SHP77 treated with DMSO at 0.1 percent for 48 hours (cell line): ENCODE measurements at regions not wholly inside any gene's neighbourhood (a gene's known extent, or its start where the extent isn't known, plus 50 kb on each side); places are given as distances from the start of the nearest gene placed in this dataset.
"Not testable (repeated sequence)": the region's sequence is repeated elsewhere in the genome, so short reads cannot be mapped to it uniquely, and the experiment has no call there.

ENCODE experiments used
- DNase-seq: peaks from one replicate; lab custom pipeline; 2025; lab: John Stamatoyannopoulos, UW

DNA sequence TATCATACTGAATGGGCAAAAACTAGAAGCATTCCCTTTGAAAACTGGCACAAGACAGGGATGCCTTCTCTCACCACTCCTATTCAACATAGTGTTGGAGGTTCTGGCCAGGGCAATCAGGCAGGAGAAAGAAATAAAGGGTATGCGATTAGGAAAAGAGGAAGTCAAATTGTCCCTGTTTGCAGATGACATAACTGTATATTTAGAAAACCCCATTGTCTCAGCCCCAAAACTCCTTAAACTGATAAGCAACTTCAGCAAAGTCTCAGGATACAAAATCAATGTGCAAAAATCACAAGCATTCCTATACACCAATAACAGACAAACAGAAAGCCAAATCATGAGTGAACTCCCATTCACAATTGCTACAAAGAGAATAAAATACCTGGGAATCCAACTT lies 52.5 kb upstream of the CCDC71L start:
- DNase-seq: not testable (repeated sequence)

DNA sequence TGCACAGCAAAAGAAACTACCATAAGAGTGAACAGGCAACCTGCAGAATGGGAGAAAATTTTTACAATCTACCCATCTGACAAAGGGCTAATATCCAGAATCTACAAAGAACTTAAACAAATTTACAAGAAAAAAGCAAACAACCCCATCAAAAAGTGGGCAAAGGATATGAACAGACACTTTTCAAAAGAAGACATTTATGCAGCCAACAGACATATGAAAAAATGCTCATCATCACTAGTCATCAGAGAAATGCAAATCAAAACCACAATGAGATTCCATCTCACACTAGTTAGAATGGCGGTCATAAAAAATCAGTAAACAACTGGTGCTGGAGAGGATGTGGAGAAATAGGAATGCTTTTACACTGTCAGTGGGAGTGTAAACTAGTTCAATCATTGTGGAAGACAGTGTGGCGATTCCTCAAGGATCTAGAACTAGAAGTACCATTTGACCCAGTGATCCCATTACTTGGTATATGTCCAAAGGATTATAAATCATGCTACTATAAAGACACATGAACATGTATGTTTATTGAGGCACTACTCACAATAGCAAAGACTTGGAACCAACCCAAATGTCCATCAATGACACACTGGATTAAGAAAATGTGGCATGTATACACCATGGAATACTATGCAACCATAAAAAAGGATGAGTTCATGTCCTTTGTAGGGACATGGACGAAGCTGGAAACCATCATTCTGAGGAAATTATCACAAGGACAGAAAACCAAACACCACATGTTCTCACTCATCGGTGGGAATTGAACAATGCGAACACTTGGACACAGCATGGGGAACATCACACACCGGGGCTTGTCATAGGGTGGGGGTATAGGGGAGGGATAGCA lies 53.9 kb upstream of the CCDC71L start:
- not testable (repeated sequence) for DNase-seq

DNA sequence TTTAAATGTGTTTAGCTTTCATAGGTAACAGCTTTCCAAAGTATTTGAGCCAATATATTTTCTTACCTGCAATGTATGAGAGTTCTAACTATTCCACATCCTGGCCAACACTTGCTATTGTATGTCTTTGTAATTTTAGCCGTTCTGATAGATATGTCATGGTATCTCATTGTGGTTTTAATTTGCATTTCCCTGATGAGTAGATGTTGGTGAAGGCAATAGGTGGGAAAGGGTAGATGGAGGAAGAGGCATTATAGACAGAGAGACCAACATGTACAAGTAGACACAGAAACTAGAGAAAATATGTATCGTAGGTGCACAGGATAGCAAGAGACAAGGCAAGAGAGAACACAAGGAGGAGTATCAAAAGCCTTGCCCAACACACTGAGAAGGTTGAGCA lies 54.8 kb upstream of the CCDC71L start:
- DNase-seq: no peak

DNA sequence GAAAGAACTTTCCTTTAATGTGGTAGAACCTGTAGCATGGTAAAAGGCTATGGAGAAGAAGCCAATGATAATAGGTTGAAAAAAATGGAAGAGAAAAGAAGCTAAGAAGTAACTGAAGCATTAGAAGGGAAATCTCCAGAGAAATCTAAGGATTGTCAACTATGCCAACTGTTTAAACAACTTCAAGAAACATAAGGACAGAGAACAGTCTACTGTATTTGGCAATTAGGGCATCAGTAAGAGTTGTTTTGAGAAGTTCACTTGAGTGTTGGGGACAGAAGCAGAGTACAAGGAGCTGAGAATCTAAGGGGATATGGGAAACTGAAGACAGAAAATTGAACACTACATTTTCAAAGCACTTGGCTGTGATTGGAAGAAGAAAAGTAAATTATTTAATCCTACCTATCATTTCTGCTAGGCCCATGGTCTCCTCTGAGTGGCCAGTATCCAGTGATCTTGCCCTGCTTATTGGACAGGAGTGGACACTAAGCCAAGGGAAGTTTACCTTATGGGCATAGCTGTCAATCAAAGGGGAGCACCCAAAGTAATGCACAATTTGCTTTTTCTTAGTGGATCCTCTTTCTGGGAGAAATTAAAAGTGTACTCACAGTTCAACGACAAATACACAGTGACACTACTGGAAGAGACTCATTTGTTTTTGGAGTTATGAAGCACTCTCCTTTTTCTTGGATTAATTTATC lies 56.4 kb upstream of the CCDC71L start:
- DNase-seq: no peak

DNA sequence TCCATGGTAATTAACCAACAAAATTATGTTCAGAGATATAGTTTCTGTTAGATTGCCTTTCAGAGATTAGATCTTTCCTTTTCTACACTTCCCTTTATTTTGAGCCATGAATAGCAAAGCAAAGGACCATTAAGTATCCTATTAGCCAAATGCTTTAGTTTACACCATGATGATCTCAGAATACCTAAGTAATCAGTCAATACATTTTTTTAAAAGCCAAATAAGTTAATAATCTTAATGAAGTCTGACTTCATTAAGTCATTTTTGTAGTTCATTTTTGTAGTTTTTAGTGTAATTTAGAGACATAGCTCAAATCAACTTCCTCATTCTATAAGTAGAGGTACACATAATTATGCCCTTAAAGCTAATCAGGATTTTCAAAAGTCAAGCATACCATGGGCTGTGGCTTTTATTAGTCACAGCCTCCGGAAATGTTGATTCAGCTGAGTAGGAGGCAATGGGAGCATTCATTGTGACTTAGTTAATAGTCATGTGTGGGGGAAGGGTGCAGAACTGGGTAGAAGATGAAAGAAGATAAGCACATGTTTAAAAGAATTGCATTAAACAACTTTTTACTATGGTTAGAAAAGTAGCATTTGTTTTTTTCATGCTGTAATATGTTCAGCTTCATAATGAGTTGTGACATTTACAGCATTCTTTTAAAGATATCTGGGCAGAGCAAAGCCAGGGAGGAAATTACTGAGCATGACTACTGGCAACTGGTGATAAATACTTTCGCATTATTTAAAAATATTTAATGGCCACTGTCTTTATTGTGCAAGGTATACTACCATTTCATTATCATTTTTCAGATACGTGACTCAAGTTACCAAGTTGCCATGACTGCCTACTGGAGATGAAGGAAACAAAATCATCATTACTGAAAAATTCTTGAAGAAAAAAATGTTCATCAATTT lies 57.3 kb upstream of the CCDC71L start:
- no peak for DNase-seq

DNA sequence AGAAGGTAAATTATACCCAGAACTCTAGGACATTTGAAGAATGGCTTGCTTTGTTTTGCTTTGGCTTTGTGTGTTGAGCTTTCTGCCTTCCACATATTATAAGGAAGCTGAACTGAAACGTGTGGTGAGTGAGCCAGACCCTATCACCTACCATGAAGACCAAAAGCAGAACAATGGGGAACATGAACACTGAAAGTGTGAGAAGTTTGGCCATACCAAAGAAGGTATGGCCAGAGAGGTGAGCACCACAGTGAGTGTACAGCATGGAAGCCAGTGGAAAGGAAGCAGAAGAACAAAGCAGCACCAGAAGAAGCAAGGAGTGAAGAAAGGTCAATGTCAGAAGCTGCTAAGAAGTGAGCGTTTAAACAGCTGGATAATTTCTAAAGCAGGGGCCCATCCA lies 59.7 kb upstream of the CCDC71L start:
- no peak for DNase-seq

DNA sequence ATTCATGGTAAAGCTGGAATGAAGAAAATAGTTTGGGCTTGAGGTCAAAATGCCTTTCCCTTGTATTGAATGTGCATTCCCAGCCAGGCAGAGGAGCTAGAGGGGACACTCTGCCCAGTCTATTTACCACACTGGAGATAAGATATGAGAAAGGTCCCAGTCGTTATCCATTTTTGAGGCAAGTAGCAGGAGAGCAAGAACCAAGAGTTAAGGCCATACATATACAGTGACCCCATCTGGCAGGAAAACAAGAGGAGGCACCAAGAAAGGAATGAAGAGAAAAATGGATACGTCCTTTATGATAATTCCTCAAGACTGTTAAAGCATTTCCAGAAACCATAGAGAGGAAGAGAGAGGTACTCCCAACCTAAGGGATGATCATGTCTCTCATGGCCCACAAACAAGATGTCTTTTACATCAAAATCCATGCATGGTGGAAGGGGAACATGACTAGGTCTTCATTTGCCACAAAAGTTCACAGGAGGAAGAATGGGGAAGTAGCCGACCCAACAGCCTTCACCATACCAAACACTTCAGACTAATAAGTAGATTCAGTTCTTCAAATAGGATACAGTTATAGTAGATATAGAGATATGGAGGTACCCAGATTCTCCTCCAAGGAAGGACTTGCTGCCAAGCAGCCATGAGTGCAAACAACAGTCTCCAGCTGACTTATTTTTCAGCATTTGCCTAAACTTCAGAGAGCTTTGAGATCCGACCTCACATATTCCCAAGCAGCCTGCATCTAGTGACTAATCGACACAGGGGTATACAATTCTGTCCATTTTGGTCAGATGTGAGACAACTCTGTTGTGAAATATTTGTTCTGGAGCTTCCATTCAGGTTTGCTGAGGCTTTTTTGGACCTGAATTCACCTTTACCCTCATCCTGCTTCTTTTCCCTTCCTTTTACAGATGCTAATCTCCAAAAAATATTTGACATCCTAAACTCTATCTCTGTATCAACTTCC lies 61.1 kb upstream of the CCDC71L start:
- no peak for DNase-seq

DNA sequence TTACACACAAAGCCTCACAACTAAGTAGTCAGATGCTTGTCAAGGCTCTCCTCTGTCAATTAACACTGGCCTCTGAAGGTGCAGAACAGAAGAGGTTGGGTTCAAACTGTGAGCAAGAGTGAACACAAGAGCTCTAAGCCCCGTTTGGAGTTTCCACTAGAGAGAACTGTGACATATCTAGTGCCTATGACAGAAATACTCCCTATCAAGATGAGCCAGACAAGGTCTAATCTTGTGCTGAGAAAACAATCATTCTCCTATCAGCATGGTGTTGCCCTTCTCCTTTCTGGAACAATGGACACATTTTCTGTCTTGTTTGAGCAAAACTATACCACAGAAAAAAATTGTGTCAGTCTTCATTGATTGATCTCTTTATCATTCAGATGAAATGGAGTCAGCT lies 62.4 kb upstream of the CCDC71L start:
- DNase-seq: no peak

DNA sequence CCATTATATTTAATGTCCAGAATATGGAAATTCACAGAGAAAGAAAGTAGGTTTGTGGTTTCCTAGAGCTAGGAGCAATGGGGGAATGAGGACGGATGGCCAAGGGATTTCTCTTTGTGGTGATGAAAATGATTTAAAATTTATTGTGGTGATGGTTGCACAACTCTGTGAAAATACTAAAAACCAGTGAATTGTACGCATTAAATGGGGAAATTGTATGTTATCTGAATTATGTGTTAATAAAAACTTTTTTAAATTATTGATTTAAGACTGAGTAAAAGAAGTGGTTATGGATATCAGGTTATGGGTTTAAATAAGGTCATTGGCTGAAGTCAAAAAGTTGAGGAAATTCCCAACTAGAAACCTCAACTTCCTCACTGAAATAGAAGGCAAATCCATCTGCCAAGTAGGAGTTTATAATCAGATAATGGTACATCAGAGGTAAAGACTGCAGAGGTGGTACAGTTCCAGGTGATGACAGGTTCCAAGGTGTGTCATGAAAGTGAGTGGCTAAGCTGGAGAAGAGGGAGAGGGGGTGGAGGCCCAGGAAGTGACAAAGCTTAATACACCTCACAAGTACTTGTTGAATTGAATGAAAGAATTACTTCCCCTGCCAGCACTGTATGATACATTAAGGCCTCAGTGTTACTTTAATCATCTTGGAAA lies 68.9 kb upstream of the CCDC71L start:
- no peak for DNase-seq

DNA sequence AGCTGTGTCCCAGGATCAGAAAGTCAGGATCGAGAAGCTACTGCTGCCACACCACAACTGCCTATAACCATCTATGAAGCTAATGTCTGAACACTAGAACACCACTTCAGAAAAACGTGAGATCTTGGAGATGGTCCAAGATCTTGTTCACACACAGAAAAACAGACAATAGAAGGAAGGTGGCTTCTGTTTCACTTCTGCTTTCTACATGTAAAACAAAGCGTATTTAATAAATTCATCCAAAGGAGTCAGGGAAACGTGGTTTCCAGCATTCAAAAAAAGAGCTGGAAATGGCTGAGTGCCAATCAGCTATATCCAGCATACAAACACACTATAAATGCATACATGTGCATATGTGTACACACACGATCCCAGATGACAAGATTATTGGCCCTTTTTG lies 70.2 kb upstream of the CCDC71L start:
- no peak for DNase-seq

DNA sequence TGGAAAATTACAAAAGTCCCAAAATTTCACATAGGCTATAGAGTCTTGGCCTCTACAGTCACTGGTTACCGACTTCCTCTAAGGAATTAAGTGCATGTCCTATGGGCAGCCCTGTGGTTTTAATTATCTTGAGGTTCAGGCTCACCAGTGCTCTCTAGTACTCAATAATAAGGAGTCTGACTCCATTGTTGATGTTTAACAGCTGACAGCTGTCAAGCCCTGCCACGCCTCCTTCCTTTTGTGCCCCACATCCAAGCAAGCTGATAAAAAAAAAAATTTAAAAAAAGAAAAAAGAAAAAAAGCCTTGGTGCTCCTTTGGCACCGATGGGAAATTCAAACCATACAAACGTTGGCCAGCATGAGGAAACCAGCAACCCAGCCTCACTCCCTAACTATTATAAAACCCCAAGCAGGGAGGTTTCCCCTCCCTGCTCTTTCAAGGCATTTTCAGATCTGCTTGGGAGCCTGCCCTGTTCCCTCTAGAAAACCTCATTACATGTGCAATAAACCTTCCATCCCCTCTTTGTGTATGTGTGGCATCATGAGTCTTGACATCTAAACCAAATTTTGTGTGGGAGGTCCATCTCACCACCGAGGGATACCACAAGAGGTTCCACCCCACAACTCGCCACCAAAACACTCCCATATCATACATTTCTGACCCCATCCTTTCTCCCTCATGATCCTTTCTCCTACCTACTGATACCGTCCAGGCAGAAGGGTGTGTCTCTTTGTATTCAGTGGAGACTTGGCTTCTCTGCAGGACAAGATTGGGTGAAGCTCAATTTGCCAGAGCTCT lies 70.9 kb upstream of the CCDC71L start:
- DNase-seq: no peak

DNA sequence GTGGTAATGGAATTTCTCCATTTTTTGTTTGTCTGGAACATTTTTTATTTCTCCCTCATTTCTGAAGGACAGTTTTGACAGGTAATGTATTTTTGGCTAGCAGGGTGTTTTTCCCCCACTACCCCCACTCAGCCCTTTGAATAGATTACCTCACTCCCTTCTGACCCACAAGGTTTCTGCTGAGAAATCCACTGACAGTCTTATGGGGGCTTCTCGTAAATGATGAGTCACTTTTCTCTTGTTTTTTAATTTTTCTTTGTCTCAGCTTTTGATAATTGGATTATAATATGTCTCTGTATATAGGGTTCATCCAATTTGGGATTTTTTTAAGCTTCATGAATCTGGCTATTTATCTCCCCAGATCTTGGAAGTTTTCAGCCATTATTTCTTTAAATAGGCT lies 74.7 kb upstream of the CCDC71L start:
- no peak for DNase-seq

DNA sequence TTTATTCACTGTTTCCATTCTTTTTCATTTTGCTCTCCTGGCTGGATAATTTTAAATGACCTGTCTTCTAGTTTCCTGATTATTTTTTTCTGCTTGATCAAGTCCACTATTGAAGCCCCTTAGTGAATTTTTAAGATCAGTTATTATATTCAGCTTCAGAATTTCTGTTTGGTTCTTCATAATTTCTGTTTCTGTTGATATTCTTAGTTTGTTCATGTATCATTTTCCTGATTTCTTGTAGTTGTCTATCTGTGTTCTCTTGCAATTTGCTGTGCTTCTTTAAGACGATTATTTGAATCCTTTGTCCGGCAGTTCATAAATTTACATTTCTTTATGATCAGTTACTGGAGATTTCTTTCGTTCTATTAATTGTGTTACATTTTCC lies 75.2 kb upstream of the CCDC71L start:
- no peak for DNase-seq

DNA sequence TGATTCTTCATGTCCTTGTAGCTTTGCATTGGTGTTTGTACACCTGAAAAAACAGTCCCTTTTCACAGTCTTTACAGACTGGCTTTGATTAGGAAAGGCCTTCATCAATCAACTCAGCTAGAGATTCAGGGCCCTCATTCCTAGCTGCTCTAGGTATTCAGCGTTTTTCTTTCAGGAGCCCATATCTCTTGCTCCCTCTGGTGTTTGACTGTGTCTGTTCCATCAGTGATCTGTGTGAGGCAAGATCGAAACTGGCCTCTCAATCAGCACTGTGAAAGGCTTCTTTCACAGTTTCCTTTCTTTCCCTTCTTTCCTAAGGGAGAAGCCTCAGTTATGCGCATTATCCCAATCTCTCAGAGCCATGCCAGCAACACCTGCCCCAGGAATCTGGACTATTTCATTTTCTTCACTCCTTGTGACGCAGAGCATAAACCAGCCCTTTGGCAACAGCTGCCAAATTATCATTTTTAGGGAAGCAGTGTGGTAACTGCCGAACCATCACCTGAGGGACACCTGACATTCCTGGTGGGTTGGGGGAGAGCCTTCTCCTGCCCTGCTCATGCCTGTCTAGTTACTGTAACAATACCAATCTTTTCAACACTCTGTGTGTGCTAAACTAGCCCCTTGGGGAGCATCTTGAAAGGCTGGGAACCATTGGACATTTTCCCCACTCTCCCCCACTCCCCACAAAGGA lies 75.7 kb upstream of the CCDC71L start:
- DNase-seq: no peak

DNA sequence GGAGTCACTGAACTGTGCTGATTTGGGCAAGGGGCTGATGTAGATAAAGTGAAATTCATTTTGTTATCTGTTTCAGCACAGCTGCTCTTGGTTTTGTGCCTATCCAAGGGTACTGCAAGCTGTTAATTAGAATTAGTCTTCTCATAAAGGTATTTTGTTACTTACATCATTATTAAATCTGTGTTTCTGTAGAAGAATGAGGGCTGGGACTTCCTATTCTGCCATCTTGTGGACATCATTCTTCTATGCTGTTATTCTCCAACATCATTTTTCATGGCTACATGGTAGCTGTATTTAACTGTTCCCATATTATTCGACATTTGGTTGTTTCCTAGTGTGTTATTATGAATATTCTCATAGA lies 76.2 kb upstream of the CCDC71L start:
- no peak for DNase-seq

DNA sequence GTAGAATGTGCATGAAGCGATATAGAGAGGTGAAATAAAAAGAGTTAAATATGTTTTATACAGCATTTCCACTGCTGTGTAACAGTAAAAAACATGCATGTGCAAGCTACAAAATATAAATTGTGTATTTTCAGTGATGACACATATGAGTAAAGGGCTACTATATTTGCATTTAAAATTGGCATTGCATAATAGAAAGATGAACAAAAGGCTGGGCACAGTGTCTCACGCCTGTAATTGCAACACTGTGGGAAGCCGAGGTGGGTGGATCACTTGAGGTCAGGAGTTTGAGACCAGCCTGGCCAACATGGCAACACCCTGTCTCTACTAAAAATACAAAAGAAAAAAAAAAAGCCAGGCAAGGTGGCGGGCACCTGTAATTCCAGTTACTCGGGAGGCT lies 79.8 kb upstream of the CCDC71L start:
- DNase-seq: no peak

DNA sequence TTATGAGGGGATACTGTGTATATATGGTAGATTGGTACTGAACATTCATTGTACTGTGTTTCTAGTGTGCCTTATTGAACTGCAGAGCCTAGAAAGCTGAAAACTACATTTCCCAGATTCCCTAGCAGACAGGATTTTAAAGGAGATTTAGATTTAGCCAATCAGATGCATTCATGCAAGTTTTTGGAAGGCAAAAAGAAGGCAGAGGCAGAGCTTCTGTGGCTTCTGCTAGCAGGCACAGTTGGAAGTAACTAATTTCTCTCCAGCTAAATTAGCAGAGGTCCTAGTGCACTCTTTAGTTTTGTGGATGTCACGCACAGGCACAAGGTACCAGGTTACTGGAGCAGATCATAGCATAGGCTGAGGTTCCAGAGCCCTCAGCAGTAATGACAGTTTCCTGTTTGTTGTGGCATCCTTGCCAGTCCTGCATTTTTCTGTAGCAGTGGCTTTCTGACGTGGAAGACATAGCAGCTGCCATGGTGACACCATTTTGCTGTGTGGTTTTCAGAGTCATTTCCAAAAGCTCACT lies 83.7 kb upstream of the CCDC71L start:
- no peak for DNase-seq

DNA sequence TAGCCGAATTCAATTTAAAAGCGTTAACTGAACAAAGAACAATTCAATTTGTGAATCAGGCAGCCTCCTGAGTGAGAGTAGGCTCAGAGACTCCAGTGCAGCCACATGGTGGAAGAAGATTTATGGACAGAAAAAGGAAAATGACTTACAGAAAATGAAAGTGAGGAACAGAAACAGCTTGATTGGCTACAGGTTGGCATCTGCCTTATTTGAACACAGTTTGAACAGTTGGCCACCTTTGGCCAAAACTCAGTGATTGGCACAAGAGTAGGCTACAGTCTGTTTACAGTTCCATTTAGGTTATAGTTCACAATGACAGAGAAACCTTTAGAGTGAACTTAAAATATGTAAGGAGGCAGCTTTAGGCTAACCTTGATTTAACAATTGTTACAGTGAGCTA lies 86.3 kb upstream of the CCDC71L start:
- not testable (repeated sequence) for DNase-seq

DNA sequence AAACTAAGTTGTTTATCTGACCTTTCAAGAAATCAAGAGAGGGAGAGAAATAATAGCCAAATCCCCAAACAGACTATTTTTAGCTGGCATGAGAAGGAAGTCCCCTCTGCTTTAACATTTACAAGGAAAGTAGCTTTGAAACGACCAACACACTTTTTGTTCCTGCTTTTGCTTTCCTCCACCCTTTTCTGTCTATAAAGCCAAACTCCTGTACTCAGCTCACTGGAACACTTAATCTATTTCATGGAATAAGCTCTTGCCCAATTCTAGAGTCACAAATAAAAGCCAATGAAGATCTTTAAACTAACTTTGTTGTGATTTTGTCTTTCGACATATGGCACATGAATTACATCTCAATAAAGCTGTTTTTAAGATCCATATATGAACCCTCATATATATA lies 86.8 kb upstream of the CCDC71L start:
- no peak for DNase-seq
